Spleen (tissue), 11 donors: ENCODE measurements at regions not wholly inside any gene's neighbourhood (a gene's known extent, or its start where the extent isn't known, plus 50 kb on each side); places are given as distances from the start of the nearest gene placed in this dataset.

ENCODE experiments used
- DNase-seq: peaks from one replicate; pipeline ENCODE4 v3.0.0-alpha.2; 2020
- H3K27ac ChIP-seq, 8 donors: fragments of 200-600 bp; sonication (generic) in 7 of 8; 1 replicate in 4 of 8; 2 replicates in 4 of 8; pipeline versions ENCODE4 v1.5.0 to v1.8.0; 2016 to 2021; ENCODE audit warnings: inconsistent platforms in 4 of 8, mild to moderate bottlenecking in 4 of 8, moderate library complexity in 1 of 8
- H3K27me3 ChIP-seq, 7 donors: fragments of 200-600 bp; sonication (generic) in 6 of 7; replicated peaks in 1 of 7; 1 replicate in 4 of 7; 2 replicates in 3 of 7; pipeline versions ENCODE4 v1.5.0 to v1.8.0; 2016 to 2021; ENCODE audit warnings: inconsistent platforms in 3 of 7, mild to moderate bottlenecking in 1 of 7
- H3K36me3 ChIP-seq, 6 donors: fragments of 200-600 bp; sonication (generic) in 5 of 6; 1 replicate in 4 of 6; 2 replicates in 2 of 6; pipeline versions ENCODE4 v1.5.0 to v1.8.0; 2016 to 2021; ENCODE audit warnings: inconsistent platforms in 2 of 6
- H3K4me1 ChIP-seq, 6 donors: fragments of 200-600 bp; sonication (generic) in 5 of 6; 1 replicate in 3 of 6; 2 replicates in 3 of 6; pipeline versions ENCODE4 v1.5.0 to v1.8.0; 2016 to 2021; ENCODE audit warnings: inconsistent platforms in 3 of 6
- H3K4me3 ChIP-seq, 8 donors: fragments of 200-600 bp; sonication (generic) in 7 of 8; 1 replicate in 4 of 8; 2 replicates in 4 of 8; pipeline versions ENCODE4 v1.5.0 to v1.8.0; 2016 to 2021; ENCODE audit warnings: inconsistent platforms in 4 of 8, mild to moderate bottlenecking in 4 of 8, moderate library complexity in 2 of 8
- H3K9me3 ChIP-seq, 8 donors: fragments of 200-600 bp; sonication (generic) in 7 of 8; 1 replicate in 4 of 8; 2 replicates in 4 of 8; pipeline versions ENCODE4 v1.5.0 to v1.8.0; 2016 to 2021; ENCODE audit warnings: inconsistent platforms in 4 of 8
- CTCF ChIP-seq, 11 experiments: fragments of 200-600 bp in 7 of 11; fragments of 450-650 bp in 4 of 11; sonication (generic) in 4 of 11; IDR thresholded peaks in 8 of 11; conservative IDR thresholded peaks in 3 of 11; 1 replicate in 7 of 11; 2 replicates in 4 of 11; pipeline versions ENCODE4 v1.4.0 to v1.8.0; 2016 to 2021; ENCODE audit warnings: antibody characterized with exemption in 11 of 11, inconsistent platforms in 4 of 11, mild to moderate bottlenecking in 1 of 11
- POLR2A ChIP-seq, 3 donors: fragments of 450-650 bp; IDR thresholded peaks; one replicate each; pipeline ENCODE4 v1.5.1; 2017; ENCODE audit warnings: antibody characterized with exemption in 3 of 3, mild to moderate bottlenecking in 1 of 3
- POLR2AphosphoS5 ChIP-seq, 3 donors: sonication (generic); formaldehyde crosslinking; IDR thresholded peaks; one replicate each; pipeline ENCODE4 v1.5.1; 2017; ENCODE audit warnings: antibody characterized with exemption in 3 of 3
- WGBS, 5 donors: extraction: QIAGEN DNeasy Blood & Tissue Kit in 3 of 5; methylation state at CpG; one replicate each; pipeline versions ENCODE4 v1.1.5 to v1.1.7; 2013 to 2018; 5-methylcytosine and 5-hydroxymethylcytosine counted together
- intact Hi-C: fragments of 100-400 bp; cut with DNase I; formaldehyde crosslinking; loops from one replicate; pipeline ENCODE4 v1.15.0; 2023; ENCODE audit warnings: low total_unique reads
- donor health status: healthy with polysubstance abuse.
- donor health status: DM: no; HTN: no; CAD: no; lungs with moderate emphysema.
- donor health status: DM: no; HTN: no; CAD: no.
- donor health status: Bipolar disorder and iron deficiency.
- donor health status: healthy.
- donor health status: DM: no; HTN: no; CAD: no.
- donor health status: DM: yes; HTN: yes; CAD: no.

DNA sequence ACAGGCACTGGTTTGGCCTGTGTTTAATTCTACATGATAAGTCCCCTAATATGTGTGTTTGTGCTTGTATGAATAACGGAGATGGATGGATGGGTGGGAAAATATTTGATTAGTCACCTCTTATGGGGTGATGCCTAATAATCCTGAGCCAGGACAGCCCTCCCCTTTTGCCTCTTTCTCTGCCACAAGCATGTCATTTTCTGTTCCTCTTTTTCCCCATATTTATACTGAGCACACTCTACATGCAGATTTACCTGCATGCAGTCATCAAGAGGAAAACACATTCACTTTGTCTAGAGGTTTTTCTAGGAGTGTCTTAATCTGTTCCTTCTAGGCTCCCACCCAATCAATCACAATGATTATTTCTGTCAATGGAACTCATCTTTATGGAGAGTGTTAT is 111.6 kb upstream of the TBX20 start:
- TF ChIP-seq POLR2A (IDR thresholded peaks at IDR 0.05) (no peak), CTCF (IDR thresholded peaks at IDR 0.05 in 8 of 11, conservative IDR thresholded peaks at IDR 0.05 in 3 of 11) (no peak), POLR2AphosphoS5 (IDR thresholded peaks at IDR 0.05) (no peak)
- H3K27me3 ChIP-seq: no peaks in the 10 kb centered on the region
- DNase-seq: no peak
- WGBS, 5 donors: 69 to 83% (median 76%) methylated on average over 1 of the region's 1 CpG
- H3K4me1 ChIP-seq: no peaks in the 10 kb centered on the region
- intact Hi-C loops: no loop called here
- no peaks in the 10 kb centered on the region for H3K36me3 ChIP-seq
- H3K27ac ChIP-seq: no peak overlapping the region
- H3K4me3 ChIP-seq: no peak overlapping the region
- peaks cover 0 to 9% (median 0%) of the 10 kb centered on the region in 8 donors for H3K9me3 ChIP-seq

DNA sequence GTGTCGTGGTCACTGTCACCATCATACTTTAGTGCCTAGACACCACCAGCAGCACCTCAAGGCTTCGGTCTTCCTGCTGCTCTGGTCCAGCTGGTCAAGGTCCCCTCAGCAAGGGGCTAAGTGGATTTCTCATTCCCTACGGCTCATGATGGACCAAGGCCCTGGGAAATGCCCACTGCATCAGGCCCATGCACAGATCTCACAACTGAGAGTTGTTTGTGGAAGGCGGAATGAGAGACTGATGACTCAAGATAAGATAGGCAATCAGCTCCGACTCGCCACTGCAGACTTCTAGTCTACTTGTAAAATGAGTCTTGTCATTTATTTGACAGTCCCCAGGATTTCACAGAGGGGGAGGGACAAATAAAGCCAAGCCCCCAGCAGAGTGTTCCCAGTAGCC is 108.4 kb upstream of the TBX20 start:
- 73 to 92% (median 82%) methylated on average over 6 of the region's 6 CpGs for WGBS, 5 donors
- H3K27ac ChIP-seq: no peak overlapping the region
- H3K27me3 ChIP-seq: no peaks in the 10 kb centered on the region
- peaks cover 0 to 18% (median 0%) of the 10 kb centered on the region in 8 donors for H3K9me3 ChIP-seq
- H3K36me3 ChIP-seq: no peaks in the 10 kb centered on the region
- H3K4me3 ChIP-seq: no peak overlapping the region
- DNase-seq: no peak
- intact Hi-C loops: no loop called here
- no peaks in the 10 kb centered on the region for H3K4me1 ChIP-seq
- TF ChIP-seq POLR2A (IDR thresholded peaks at IDR 0.05): no peak
- no peak for TF ChIP-seq CTCF (IDR thresholded peaks at IDR 0.05 in 8 of 11, conservative IDR thresholded peaks at IDR 0.05 in 3 of 11)
- no peak for TF ChIP-seq POLR2AphosphoS5 (IDR thresholded peaks at IDR 0.05)

GRCh38 chr7:35359423-35359822 is 105.5 kb upstream of the TBX20 start:
- Histone ChIP-seq H3K36me3 (no peaks in the 10 kb centered on the region), H3K4me1 (no peaks in the 10 kb centered on the region), H3K27ac (no peak overlapping the region), H3K9me3 (peaks cover 0 to 9% (median 0%) of the 10 kb centered on the region in 8 donors), H3K4me3 (no peak overlapping the region), H3K27me3 (no peaks in the 10 kb centered on the region)
- TF ChIP-seq POLR2A (IDR thresholded peaks at IDR 0.05) (no peak), POLR2AphosphoS5 (IDR thresholded peaks at IDR 0.05) (no peak), CTCF (IDR thresholded peaks at IDR 0.05 in 8 of 11, conservative IDR thresholded peaks at IDR 0.05 in 3 of 11) (no peak)
- intact Hi-C loops: no loop called here
- WGBS, 5 donors: 61 to 95% (median 75%) methylated on average over 1 of the region's 1 CpG
- DNase-seq: no peak

GRCh38 chr7:35356495-35356894 is 102.6 kb upstream of the TBX20 start:
- intact Hi-C loops: no loop called here
- TF ChIP-seq POLR2AphosphoS5 (IDR thresholded peaks at IDR 0.05) (no peak), CTCF (IDR thresholded peaks at IDR 0.05 in 8 of 11, conservative IDR thresholded peaks at IDR 0.05 in 3 of 11) (no peak), POLR2A (IDR thresholded peaks at IDR 0.05) (no peak)
- H3K27me3 ChIP-seq: peaks cover 0 to 7% (median 0%) of the 10 kb centered on the region in 7 donors
- H3K36me3 ChIP-seq: no peaks in the 10 kb centered on the region
- no peak for DNase-seq
- WGBS, 5 donors: 83 to 91% (median 86%) methylated on average over 4 of the region's 4 CpGs
- no peaks in the 10 kb centered on the region for H3K4me1 ChIP-seq
- no peak overlapping the region for H3K4me3 ChIP-seq
- peaks cover 0 to 9% (median 0%) of the 10 kb centered on the region in 8 donors for H3K9me3 ChIP-seq
- H3K27ac ChIP-seq: no peak overlapping the region
